GM19455 (cell line): ENCODE measurements at regions not wholly inside any gene's neighbourhood (a gene's known extent, or its start where the extent isn't known, plus 50 kb on each side); places are given as distances from the start of the nearest gene placed in this dataset.
"Not testable (repeated sequence)": the region's sequence is repeated elsewhere in the genome, so short reads cannot be mapped to it uniquely, and the experiment has no call there.

Experiments
- ATAC-seq: cut with Tn5 transposase; IDR thresholded peaks from one replicate; pipeline ENCODE4 v1.9.1; 2021; ENCODE audit not compliant: unreplicated experiment

- no peak for ATAC-seq
Observed at GRCh38 chr2:34159901-34160300, 560.8 kb upstream of the FAM98A start.

GRCh38 chr2:34153484-34153883 lies 554.4 kb upstream of the FAM98A start:
- ATAC-seq: no peak

- ATAC-seq: no peak
Observed at GRCh38 chr2:34147780-34148179, 548.7 kb upstream of the FAM98A start.

- no peak for ATAC-seq
Observed at GRCh38 chr2:34143149-34143548, 544.0 kb upstream of the FAM98A start.

- not testable (repeated sequence) for ATAC-seq
Observed at GRCh38 chr2:34142531-34143008, 543.5 kb upstream of the FAM98A start.

- not testable (repeated sequence) for ATAC-seq
Observed at GRCh38 chr2:34133065-34133464, 534.0 kb upstream of the FAM98A start.

GRCh38 chr2:34126279-34126678 lies 527.2 kb upstream of the FAM98A start:
- ATAC-seq: no peak

- ATAC-seq: no peak
Observed at GRCh38 chr2:34123996-34124785, 525.1 kb upstream of the FAM98A start.

- ATAC-seq: no peak
Observed at GRCh38 chr2:34121076-34121475, 522.0 kb upstream of the FAM98A start.

GRCh38 chr2:34115076-34115475 lies 516.0 kb upstream of the FAM98A start:
- no peak for ATAC-seq

GRCh38 chr2:34112161-34112560 lies 513.1 kb upstream of the FAM98A start:
- ATAC-seq: no peak

GRCh38 chr2:34110392-34110791 lies 511.3 kb upstream of the FAM98A start:
- no peak for ATAC-seq

- ATAC-seq: no peak
Observed at GRCh38 chr2:34107811-34108210, 508.7 kb upstream of the FAM98A start.

GRCh38 chr2:34105006-34105767 lies 506.1 kb upstream of the FAM98A start:
- ATAC-seq: no peak

- ATAC-seq: no peak
Observed at GRCh38 chr2:34104601-34105000, 505.5 kb upstream of the FAM98A start.

- no peak for ATAC-seq
Observed at GRCh38 chr2:34103437-34103836, 504.3 kb upstream of the FAM98A start.

GRCh38 chr2:34102339-34102738 lies 503.2 kb upstream of the FAM98A start:
- ATAC-seq: no peak

- no peak for ATAC-seq
Observed at GRCh38 chr2:34099377-34099776, 500.3 kb upstream of the FAM98A start.

GRCh38 chr2:34098256-34098655 lies 499.2 kb upstream of the FAM98A start:
- ATAC-seq: no peak

- ATAC-seq: peak; percentile 80
Observed at GRCh38 chr2:34096562-34097171, 497.6 kb upstream of the FAM98A start.

GRCh38 chr2:34093790-34094189 lies 494.7 kb upstream of the FAM98A start:
- no peak for ATAC-seq

GRCh38 chr2:34070196-34070595 lies 471.1 kb upstream of the FAM98A start:
- no peak for ATAC-seq
